ENCODE measurements at regions not wholly inside any gene's neighbourhood (a gene's known extent, or its start where the extent isn't known, plus 50 kb on each side); places are given as distances from the start of the nearest gene placed in this dataset.

- CTCF ChIA-PET, result no interaction called here
- no peaks in the 10 kb centered on the region for H3K9me2 ChIP-seq
- no peak overlapping the region for H3K9ac ChIP-seq
- no peaks in the 10 kb centered on the region for H4K20me1 ChIP-seq (ENCODE audit: insufficient read depth)
- 52% methylated on average over 1 of the region's 1 CpG for WGBS (ENCODE audit: low lambda C conversion rate)
- H3K79me2 ChIP-seq (ENCODE audit: insufficient read depth), result no peaks in the 10 kb centered on the region
- POLR2A ChIA-PET, result no interaction called here
- H3F3A ChIP-seq (replicated peaks; ENCODE audit: insufficient read depth), result no peaks in the 10 kb centered on the region
- H3K9me3 ChIP-seq, result no peaks in the 10 kb centered on the region; the same call in 1 of the 2 replicates
- no peak overlapping the region for H3K4me3 ChIP-seq (ENCODE audit: low read depth in 2 of 2, low read length in 1 of 2)
- TF ChIP-seq CHD2 (IDR thresholded peaks at IDR 0.05; ENCODE audit: low read length, partially characterized antibody), result no peak
- no peak for TF ChIP-seq NFIC (IDR thresholded peaks at IDR 0.05; ENCODE audit: borderline replicate concordance)
- no peak for TF ChIP-seq FOSL2 (IDR thresholded peaks at IDR 0.05; ENCODE audit: borderline replicate concordance, low read depth)
- no peak for TF ChIP-seq MAX (IDR thresholded peaks at IDR 0.05; ENCODE audit: low read depth)
- TF ChIP-seq CTCF (IDR thresholded peaks at IDR 0.05), result no peak
- no peak for TF ChIP-seq SMC3 (IDR thresholded peaks at IDR 0.05; ENCODE audit: low read depth, low read length)
- no peak for TF ChIP-seq IRF3 (IDR thresholded peaks at IDR 0.05; ENCODE audit: low read depth, low read length)
- no peak for TF ChIP-seq RXRA (IDR thresholded peaks at IDR 0.05; ENCODE audit: borderline replicate concordance, low read depth)
- TF ChIP-seq TEAD4 (IDR thresholded peaks at IDR 0.05; ENCODE audit: borderline replicate concordance, insufficient read depth), result no peak
- TF ChIP-seq GABPA (IDR thresholded peaks at IDR 0.05; ENCODE audit: low read depth), result no peak
- TF ChIP-seq TAF1 (IDR thresholded peaks at IDR 0.05; ENCODE audit: borderline replicate concordance, low read depth, low read length), result no peak
- no peak for DNase-seq
- H3K4me1 ChIP-seq (ENCODE audit: control insufficient read depth in 1 of 2, insufficient read depth in 2 of 2, low read depth in 1 of 2, low read length in 1 of 2), result no peaks in the 10 kb centered on the region
- no peak overlapping the region for H3K27ac ChIP-seq (ENCODE audit: low read depth in 2 of 2, low read length in 1 of 2)
- no peaks in the 10 kb centered on the region for H3K36me3 ChIP-seq (replicated peaks in 1 of 2; ENCODE audit: control insufficient read depth in 1 of 2, insufficient read depth in 2 of 2, low read length in 1 of 2)
- H3K27me3 ChIP-seq (ENCODE audit: insufficient read depth), result no peaks in the 10 kb centered on the region
- no peak overlapping the region for H3K4me2 ChIP-seq
- no peak overlapping the region for H2AFZ ChIP-seq (ENCODE audit: low read depth)
Measured at GRCh38 chr2:104280216-104280615, 573.7 kb upstream of the POU3F3 start.

- H3K4me3 ChIP-seq (ENCODE audit: low read depth in 2 of 2, low read length in 1 of 2), result no peak overlapping the region
- no peak overlapping the region for H2AFZ ChIP-seq (ENCODE audit: low read depth)
- no peaks in the 10 kb centered on the region for H3K36me3 ChIP-seq (replicated peaks in 1 of 2; ENCODE audit: control insufficient read depth in 1 of 2, insufficient read depth in 2 of 2, low read length in 1 of 2)
- H3K27ac ChIP-seq (ENCODE audit: low read depth in 2 of 2, low read length in 1 of 2), result no peak overlapping the region
- ChIA-PET CTCF (no interaction called here), POLR2A (no interaction called here)
- no peaks in the 10 kb centered on the region for H3K27me3 ChIP-seq (ENCODE audit: insufficient read depth)
- no peak overlapping the region for H3K4me2 ChIP-seq
- H3K79me2 ChIP-seq (ENCODE audit: insufficient read depth), result no peaks in the 10 kb centered on the region
- 0% methylated on average over 1 of the region's 3 CpGs for WGBS (ENCODE audit: low lambda C conversion rate)
- no peak overlapping the region for H3K9ac ChIP-seq
- no peaks in the 10 kb centered on the region; the same call in 1 of the 2 replicates for H3K9me3 ChIP-seq
- H3K4me1 ChIP-seq (ENCODE audit: control insufficient read depth in 1 of 2, insufficient read depth in 2 of 2, low read depth in 1 of 2, low read length in 1 of 2), result no peaks in the 10 kb centered on the region
- H3K9me2 ChIP-seq, result no peaks in the 10 kb centered on the region
- H4K20me1 ChIP-seq (ENCODE audit: insufficient read depth), result no peaks in the 10 kb centered on the region
- no peaks in the 10 kb centered on the region for H3F3A ChIP-seq (replicated peaks; ENCODE audit: insufficient read depth)
- no peak for DNase-seq
- TF ChIP-seq USF1 (IDR thresholded peaks at IDR 0.05; ENCODE audit: borderline replicate concordance, low read depth), result no peak
- TF ChIP-seq SMC3 (IDR thresholded peaks at IDR 0.05; ENCODE audit: low read depth, low read length), result no peak
- TF ChIP-seq TEAD4 (IDR thresholded peaks at IDR 0.05; ENCODE audit: borderline replicate concordance, insufficient read depth), result no peak
- TF ChIP-seq NRF1 (IDR thresholded peaks at IDR 0.05; ENCODE audit: low read depth, low read length), result no peak
- TF ChIP-seq USF2 (IDR thresholded peaks at IDR 0.05; ENCODE audit: borderline replicate concordance, low read depth, low read length), result no peak
- no peak for TF ChIP-seq REST (IDR thresholded peaks at IDR 0.05; ENCODE audit: low read depth, low read length)
- TF ChIP-seq EP300 (IDR thresholded peaks at IDR 0.05; ENCODE audit: borderline replicate concordance in 1 of 2, low read depth in 1 of 2, low read length in 1 of 2), result no peak
- no peak for TF ChIP-seq GABPA (IDR thresholded peaks at IDR 0.05; ENCODE audit: low read depth)
- no peak for TF ChIP-seq ELF1 (IDR thresholded peaks at IDR 0.05)
- TF ChIP-seq YY1 (IDR thresholded peaks at IDR 0.05; ENCODE audit: low read depth), result no peak
- no peak for TF ChIP-seq EZH2phosphoT487 (IDR thresholded peaks at IDR 0.05; ENCODE audit: borderline replicate concordance, low read depth)
- TF ChIP-seq MXI1 (IDR thresholded peaks at IDR 0.05; ENCODE audit: low read depth, low read length), result no peak
Measured at GRCh38 chr2:104286841-104287240, 567.1 kb upstream of the POU3F3 start.
